ENCODE measurements at regions not wholly inside any gene's neighbourhood (a gene's known extent, or its start where the extent isn't known, plus 50 kb on each side); places are given as distances from the start of the nearest gene placed in this dataset.

DNA sequence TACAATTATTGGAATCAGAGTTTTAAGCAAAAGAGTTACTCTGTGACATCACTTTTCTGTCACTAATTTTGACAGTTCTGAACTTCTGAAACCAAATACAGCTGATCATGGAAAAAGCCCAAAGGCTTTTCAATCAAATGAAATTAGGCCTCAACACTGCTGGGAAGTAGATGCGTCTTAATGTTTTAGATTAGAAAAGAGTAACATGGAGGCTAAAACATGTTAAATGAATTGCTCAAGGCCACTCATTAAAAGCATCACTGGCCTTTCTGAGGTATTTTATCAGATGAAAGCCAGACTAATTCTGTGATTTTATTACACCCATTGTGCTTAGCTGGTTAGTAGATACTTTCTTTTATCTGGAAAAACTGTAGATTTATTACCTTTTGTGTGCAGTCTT is 672.6 kb downstream of the CENPC start:
- Histone ChIP-seq H3K27me3 (ENCODE audit: control insufficient read depth, extremely low read depth, insufficient read depth, low read length) (no peaks in the 10 kb centered on the region), H3K4me3 (ENCODE audit: control insufficient read depth in 2 of 3, extremely low read depth in 1 of 3, insufficient read depth in 2 of 3, low read depth in 1 of 3, low read length in 3 of 3) (no peak overlapping the region), H3K79me2 (ENCODE audit: control insufficient read depth, insufficient read depth, low read length) (no peaks in the 10 kb centered on the region), H3K9me3 (ENCODE audit: control insufficient read depth, low read depth, low read length) (no peaks in the 10 kb centered on the region), H3K4me2 (ENCODE audit: control insufficient read depth, extremely low read depth, insufficient read depth, low read depth, low read length) (no peak overlapping the region), H3K27ac (ENCODE audit: control insufficient read depth, insufficient read depth, low read length) (no peak overlapping the region), H3K9ac (ENCODE audit: control insufficient read depth, extremely low read depth, insufficient read depth, low read length) (no peak overlapping the region), H3K36me3 (ENCODE audit: control insufficient read depth in 2 of 2, extremely low read depth in 1 of 2, insufficient read depth in 2 of 2, low read length in 2 of 2) (no peaks in the 10 kb centered on the region), H2AFZ (ENCODE audit: control insufficient read depth, low read length) (no peak overlapping the region), H3K9me1 (ENCODE audit: control insufficient read depth, extremely low read depth, insufficient read depth, low read length) (no peaks in the 10 kb centered on the region), H4K20me1 (ENCODE audit: control insufficient read depth, extremely low read depth, insufficient read depth, low read length) (no peaks in the 10 kb centered on the region), H3K4me1 (ENCODE audit: control insufficient read depth, extremely low read depth, insufficient read depth, low read length) (no peaks in the 10 kb centered on the region)
- FAIRE-seq (no peak), DNase-seq (ENCODE audit: low read depth, low spot score) (no peak)
- TF ChIP-seq EZH2 (IDR thresholded peaks at IDR 0.05; ENCODE audit: low read length) = no peak
- TF ChIP-seq, protein P1, sequence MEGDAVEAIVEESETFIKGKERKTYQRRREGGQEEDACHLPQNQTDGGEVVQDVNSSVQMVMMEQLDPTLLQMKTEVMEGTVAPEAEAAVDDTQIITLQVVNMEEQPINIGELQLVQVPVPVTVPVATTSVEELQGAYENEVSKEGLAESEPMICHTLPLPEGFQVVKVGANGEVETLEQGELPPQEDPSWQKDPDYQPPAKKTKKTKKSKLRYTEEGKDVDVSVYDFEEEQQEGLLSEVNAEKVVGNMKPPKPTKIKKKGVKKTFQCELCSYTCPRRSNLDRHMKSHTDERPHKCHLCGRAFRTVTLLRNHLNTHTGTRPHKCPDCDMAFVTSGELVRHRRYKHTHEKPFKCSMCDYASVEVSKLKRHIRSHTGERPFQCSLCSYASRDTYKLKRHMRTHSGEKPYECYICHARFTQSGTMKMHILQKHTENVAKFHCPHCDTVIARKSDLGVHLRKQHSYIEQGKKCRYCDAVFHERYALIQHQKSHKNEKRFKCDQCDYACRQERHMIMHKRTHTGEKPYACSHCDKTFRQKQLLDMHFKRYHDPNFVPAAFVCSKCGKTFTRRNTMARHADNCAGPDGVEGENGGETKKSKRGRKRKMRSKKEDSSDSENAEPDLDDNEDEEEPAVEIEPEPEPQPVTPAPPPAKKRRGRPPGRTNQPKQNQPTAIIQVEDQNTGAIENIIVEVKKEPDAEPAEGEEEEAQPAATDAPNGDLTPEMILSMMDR (optimal IDR thresholded peaks at IDR 0.05 in 1 of 3, IDR thresholded peaks at IDR 0.05 in 1 of 3, conservative IDR thresholded peaks at IDR 0.05 in 1 of 3; ENCODE audit: extremely low read depth in 1 of 3, insufficient read depth in 2 of 3, low read length in 3 of 3) = no peak
- dilution Hi-C loops (cut with MboI; ENCODE audit: extremely low pct_ligation_motif_present, low sequenced_read_pairs) = no loop called here

GRCh38 chr4:66863481-66863880 is 681.8 kb downstream of the CENPC start:
- DNase-seq (ENCODE audit: low read depth, low spot score) (no peak), FAIRE-seq (no peak)
- Histone ChIP-seq H3K27ac (ENCODE audit: control insufficient read depth, insufficient read depth, low read length) (no peak overlapping the region), H3K4me1 (ENCODE audit: control insufficient read depth, extremely low read depth, insufficient read depth, low read length) (no peaks in the 10 kb centered on the region), H3K9ac (ENCODE audit: control insufficient read depth, extremely low read depth, insufficient read depth, low read length) (no peak overlapping the region), H3K27me3 (ENCODE audit: control insufficient read depth, extremely low read depth, insufficient read depth, low read length) (no peaks in the 10 kb centered on the region), H3K9me3 (ENCODE audit: control insufficient read depth, low read depth, low read length) (no peaks in the 10 kb centered on the region), H2AFZ (ENCODE audit: control insufficient read depth, low read length) (no peak overlapping the region), H3K4me3 (ENCODE audit: control insufficient read depth in 2 of 3, extremely low read depth in 1 of 3, insufficient read depth in 2 of 3, low read depth in 1 of 3, low read length in 3 of 3) (no peak overlapping the region), H3K9me1 (ENCODE audit: control insufficient read depth, extremely low read depth, insufficient read depth, low read length) (no peaks in the 10 kb centered on the region), H3K36me3 (ENCODE audit: control insufficient read depth in 2 of 2, extremely low read depth in 1 of 2, insufficient read depth in 2 of 2, low read length in 2 of 2) (no peaks in the 10 kb centered on the region), H3K4me2 (ENCODE audit: control insufficient read depth, extremely low read depth, insufficient read depth, low read depth, low read length) (no peak overlapping the region), H3K79me2 (ENCODE audit: control insufficient read depth, insufficient read depth, low read length) (no peaks in the 10 kb centered on the region), H4K20me1 (ENCODE audit: control insufficient read depth, extremely low read depth, insufficient read depth, low read length) (no peaks in the 10 kb centered on the region)
- dilution Hi-C loops (cut with MboI; ENCODE audit: extremely low pct_ligation_motif_present, low sequenced_read_pairs) = no loop called here
- TF ChIP-seq, protein P1 (optimal IDR thresholded peaks at IDR 0.05 in 1 of 3, IDR thresholded peaks at IDR 0.05 in 1 of 3, conservative IDR thresholded peaks at IDR 0.05 in 1 of 3; ENCODE audit: extremely low read depth in 1 of 3, insufficient read depth in 2 of 3, low read length in 3 of 3) = no peak
- no peak for TF ChIP-seq EZH2 (IDR thresholded peaks at IDR 0.05; ENCODE audit: low read length)

All from keratinocyte (primary cell).